ENCODE measurements at regions not wholly inside any gene's neighbourhood (a gene's known extent, or its start where the extent isn't known, plus 50 kb on each side); places are given as distances from the start of the nearest gene placed in this dataset.

DNA sequence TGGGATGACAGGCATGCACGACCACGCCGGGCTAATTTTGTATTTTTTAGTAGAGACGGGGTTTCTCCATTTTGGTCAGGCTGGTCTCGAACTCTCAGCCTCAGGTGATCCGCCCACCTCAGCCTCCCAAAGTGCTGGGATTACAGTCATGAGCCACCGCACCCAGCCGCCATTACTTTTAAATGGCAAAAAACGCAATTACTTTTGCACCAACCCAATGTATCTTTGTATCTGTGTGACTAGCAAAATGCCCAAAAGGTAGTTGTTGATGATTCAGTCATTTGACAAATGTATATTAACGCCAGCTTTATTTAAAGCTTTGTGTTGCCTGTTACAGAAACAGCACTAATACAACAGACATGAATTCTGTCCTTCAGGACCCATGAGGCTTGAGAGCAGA is 216.9 kb upstream of the FMN2 start:
- no peak for DNase-seq (ENCODE audit: low spot score)

GRCh38 chr1:239879321-239880170 is 212.1 kb upstream of the FMN2 start:
- peak; percentile 38 for DNase-seq (ENCODE audit: low spot score)

GRCh38 chr1:239882967-239883366 is 208.7 kb upstream of the FMN2 start:
- no peak for DNase-seq (ENCODE audit: low spot score)

- peak; percentile 65 for DNase-seq (ENCODE audit: low spot score)
These were observed 206.9 kb upstream of the FMN2 start for GRCh38 chr1:239884796-239885195.

DNA sequence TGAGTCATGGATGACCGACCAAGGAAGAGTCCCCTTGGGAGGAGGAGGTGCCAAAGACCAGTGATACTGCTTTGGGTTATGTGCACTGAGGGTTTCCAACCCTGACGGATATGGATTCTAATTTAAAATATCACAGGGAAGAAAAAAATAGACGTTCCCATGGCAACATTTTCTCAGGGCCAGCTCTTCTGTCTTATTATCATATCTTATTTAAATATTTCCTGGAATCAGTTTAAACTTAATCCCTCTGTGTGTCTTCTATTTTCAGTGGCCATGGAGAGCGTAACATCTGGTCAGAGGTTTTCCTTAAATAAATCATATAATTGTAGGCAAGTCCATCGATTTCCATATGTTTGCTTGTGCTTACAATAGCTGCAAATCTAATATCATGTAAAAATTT is 205.4 kb upstream of the FMN2 start:
- no peak for DNase-seq (ENCODE audit: low spot score)

DNA sequence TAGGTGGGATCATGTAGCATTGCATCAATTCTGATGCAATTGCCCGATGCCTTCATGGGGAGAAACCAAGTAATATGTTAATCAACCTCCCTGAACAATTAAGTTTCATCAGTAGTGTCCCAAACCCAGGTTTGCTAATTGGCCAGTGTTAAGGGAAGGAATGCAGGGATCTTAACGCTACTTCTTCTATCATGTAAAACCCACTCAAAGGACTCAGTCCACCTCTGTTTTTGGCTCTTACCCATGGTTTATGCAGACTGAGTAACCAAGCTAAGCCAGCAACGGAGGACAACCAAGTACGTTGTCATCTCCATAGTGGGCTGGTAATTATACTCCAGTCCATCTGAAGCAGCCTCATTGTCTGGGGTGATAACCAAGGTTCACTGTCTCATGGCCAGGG is 203.0 kb upstream of the FMN2 start:
- DNase-seq (ENCODE audit: low spot score) = no peak

DNA sequence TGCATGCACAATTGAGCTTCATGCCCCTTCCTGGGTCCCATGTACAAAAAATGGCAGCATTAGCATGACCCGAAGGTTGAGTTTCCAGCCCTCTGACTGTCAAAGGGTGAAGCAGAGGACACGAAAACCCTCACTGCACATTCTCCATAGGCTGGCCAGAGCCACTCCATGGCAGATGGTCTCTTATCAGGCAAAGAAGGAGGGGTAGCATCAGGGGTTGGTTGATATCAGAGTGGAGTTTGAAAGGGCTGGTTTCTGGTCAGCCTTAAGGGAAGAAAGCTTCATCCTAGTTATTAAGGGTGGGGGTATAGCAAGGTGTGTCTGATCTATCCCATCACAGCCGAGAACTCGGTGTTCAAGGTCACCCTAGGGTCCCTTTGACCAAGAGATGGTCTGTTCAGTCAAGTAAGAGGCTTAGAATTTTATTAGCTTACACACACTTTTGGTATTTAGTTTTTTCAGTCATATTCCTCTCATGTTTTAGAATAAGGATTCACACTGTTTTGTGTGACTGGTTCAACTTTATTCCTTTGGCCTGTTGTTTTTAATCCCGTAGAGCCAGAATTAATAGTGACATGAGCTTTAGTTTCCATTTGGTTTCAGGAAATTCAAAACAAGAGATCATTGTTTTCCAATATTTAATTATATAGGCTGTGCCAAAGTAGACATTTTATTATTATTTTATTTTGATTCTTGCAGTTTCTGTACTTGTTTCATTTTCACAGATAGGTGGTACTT is 199.9 kb upstream of the FMN2 start:
- no peak for DNase-seq (ENCODE audit: low spot score)

- no peak for DNase-seq (ENCODE audit: low spot score)
These were observed 199.1 kb upstream of the FMN2 start for GRCh38 chr1:239892602-239893001.

GRCh38 chr1:239893127-239893731 is 198.5 kb upstream of the FMN2 start:
- DNase-seq (ENCODE audit: low spot score) = no peak

DNA sequence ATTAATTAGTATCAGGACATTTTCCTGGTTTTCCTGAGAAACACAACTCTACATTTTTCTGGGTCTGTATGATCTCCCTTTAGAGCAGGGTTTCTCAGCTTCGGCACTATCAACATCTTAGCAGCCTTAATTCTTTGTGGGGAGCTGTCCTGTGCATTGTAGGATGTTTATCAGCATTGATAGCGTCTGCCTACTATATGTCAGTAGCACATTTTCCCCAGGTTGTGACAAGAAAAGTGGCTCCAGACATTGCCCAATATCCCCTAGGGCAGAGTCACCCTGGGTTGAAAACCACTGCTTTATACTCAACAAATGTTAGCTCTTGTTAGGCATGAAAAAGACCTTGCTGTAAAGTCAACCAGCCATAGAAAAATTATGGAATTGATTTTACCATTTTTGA is 195.1 kb upstream of the FMN2 start:
- DNase-seq (ENCODE audit: low spot score) = no peak

GRCh38 chr1:239896980-239897379 is 194.7 kb upstream of the FMN2 start:
- no peak for DNase-seq (ENCODE audit: low spot score)

GRCh38 chr1:239897458-239897857 is 194.2 kb upstream of the FMN2 start:
- DNase-seq (ENCODE audit: low spot score) = no peak

- peak; percentile 83 for DNase-seq (ENCODE audit: low spot score)
These were observed 193.5 kb upstream of the FMN2 start for GRCh38 chr1:239898062-239898730.

DNA sequence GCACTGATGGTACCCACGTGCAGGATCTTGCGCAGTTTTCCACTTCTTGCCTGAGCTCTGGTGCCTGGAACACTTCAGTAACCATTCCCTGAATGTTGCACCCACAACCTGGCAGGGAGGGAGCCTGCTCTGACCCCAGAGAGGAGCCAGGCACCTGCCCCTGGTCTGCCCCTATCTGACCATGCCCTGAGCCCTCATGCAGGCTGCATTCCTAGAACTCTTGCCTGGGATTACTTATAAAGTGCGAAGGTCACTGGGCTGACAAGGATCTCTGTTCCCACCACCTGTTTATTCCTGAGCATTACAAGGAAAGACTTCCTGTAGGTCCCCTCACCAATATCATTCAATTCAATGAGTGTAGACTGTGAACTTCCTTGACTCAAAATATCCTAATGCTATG is 191.9 kb upstream of the FMN2 start:
- no peak for DNase-seq (ENCODE audit: low spot score)

DNA sequence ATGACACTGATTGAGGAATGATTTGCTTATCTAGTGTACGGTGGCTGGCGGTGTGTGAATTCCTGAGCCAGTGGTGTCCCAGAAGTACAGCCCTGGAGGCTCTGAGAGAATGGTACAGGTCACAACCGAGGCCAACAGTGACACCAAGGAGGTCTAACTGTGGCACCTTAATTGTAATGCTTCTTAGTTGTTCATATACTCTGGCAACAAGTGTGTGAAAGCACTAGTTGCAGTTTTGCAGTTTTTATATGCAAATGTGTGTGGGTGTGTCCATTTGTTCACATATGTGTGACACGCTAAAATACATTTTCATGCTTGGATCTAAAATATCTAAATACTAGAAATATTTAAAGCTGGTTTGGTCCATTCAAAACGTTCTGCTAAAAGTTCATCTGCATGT is 185.3 kb upstream of the FMN2 start:
- no peak for DNase-seq (ENCODE audit: low spot score)

- no peak for DNase-seq (ENCODE audit: low spot score)
These were observed 181.8 kb upstream of the FMN2 start for GRCh38 chr1:239909898-239910297.

DNA sequence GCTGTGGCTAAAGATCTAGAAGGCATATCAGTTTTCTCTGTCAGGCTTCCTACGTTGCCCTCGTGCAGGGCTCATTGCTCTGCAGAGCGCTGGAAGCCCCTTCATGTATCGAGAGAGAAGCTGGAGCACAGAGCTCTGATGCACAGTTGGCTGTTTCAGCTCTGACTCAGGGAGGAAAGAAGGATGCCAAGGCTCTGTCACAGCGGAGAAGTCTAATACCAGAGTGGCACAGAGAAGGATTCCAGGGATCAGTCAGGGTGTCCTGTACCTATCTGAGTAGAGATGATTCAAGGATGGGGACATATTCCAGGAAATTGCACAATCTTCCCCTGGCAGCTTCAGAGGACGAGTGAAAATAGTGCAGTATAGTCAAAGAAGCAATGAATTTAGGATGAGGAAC is 179.2 kb upstream of the FMN2 start:
- DNase-seq (ENCODE audit: low spot score) = peak; percentile 67

DNA sequence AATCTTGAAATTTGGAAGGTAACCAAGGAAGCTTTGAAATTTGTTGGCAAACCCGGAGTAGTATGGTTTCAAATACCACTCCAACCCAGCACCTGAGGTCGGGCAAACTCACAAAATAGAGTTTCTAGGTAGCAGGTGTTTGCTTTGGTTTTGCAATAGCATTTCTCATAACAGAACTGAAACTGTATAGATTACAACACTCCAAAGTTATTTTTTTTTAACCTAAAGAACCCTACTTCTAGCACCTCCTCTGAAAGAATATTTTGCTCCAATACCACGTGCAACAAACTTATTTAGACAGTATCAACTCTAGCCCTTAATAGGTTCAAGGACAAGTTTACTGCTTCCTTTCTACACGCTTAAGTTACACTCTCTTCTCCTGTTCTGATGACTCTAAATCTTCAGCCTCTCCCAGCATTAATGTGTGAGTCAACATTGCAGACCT is 178.5 kb upstream of the FMN2 start:
- no peak for DNase-seq (ENCODE audit: low spot score)

DNA sequence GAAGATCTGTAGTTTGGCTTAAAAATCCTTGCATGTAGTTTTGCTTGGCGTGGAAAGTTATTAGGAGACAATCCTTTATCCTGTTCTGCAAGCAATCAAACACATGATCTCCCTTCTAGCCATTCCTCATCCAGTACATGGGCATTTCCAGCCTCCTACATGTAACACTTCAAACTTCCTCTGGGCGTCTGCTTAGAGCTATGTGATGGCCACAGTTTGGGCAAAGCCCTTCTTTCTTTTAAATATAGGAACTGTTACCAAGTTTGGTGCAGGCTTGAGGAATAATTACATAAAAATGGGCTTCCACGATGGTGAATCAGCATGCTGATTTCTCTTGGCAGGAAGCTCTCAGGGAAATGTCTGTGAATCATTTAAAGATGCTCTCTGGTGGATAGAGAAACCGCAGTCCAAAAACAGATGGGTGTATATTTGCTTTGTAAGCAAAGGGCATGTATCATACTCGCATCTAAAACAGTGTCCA is 176.9 kb upstream of the FMN2 start:
- DNase-seq (ENCODE audit: low spot score) = peak; percentile 93

DNA sequence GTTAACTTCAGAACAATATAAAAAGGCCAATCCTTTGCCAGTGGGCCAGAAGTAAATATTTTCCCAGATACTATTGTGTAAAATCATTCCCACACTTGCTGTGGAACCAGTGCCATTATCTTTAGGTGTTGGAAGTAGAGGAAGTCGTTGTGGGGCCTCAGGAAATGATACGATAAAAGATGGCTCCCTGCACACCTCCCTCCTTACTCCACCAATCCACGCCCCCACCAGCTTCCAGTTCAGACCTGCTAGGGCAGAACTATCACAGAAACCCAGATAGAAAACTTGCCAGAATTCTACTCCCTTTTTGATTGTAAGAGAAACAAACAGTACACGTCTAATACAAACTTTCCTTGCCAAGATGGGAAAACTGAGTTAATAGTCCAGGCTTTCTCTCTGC is 173.0 kb upstream of the FMN2 start:
- no peak for DNase-seq (ENCODE audit: low spot score)

GRCh38 chr1:239920214-239920613 is 171.5 kb upstream of the FMN2 start:
- no peak for DNase-seq (ENCODE audit: low spot score)

Measured in A172 (cell line).